ENCODE measurements at regions not wholly inside any gene's neighbourhood (a gene's known extent, or its start where the extent isn't known, plus 50 kb on each side); places are given as distances from the start of the nearest gene placed in this dataset.

DNA sequence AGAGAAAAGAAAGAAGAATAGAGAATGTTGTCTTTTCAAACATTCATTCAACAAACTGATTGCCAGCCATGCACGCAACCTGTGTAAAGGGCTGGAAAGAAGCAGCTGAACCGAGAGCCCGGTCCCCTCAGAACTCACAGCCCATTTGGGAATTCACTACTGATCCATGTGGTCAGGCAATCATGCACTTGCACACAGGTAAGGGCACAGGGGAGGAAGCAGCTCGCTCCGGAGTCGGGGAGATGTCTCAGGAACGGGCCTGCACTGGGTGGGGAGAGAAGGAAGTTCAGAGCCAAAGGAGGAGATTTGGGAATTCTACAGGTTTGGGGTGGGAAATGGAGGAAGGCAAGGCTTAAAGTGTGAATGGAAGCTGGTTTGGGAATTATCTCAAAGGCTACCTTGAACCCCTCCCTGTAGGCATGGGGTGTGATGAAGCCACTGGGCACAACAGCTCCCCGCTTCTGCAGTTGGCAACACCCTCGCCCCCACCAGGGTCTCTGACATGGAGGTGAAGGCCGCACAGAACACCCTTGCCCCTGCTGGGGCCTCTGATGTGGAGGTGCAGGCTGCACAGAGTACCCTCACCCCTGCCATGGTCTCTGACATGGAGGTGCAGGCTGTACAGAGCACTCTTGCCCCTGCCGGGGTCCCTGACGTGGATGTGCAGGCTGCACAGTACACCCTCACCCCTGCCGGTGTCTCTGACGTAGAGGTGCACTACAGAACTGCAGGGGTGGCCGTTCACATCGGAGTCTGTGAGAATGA, 194.4 kb upstream of the RNF32 start:
- DNase-seq = no peak

- no peak for DNase-seq
Observed at GRCh38 chr7:156442516-156442915, 198.1 kb upstream of the RNF32 start.

- DNase-seq = no peak
Observed at GRCh38 chr7:156440456-156440855, 200.1 kb upstream of the RNF32 start.

- DNase-seq = no peak
Observed at GRCh38 chr7:156438011-156438410, 202.6 kb upstream of the RNF32 start.

DNA sequence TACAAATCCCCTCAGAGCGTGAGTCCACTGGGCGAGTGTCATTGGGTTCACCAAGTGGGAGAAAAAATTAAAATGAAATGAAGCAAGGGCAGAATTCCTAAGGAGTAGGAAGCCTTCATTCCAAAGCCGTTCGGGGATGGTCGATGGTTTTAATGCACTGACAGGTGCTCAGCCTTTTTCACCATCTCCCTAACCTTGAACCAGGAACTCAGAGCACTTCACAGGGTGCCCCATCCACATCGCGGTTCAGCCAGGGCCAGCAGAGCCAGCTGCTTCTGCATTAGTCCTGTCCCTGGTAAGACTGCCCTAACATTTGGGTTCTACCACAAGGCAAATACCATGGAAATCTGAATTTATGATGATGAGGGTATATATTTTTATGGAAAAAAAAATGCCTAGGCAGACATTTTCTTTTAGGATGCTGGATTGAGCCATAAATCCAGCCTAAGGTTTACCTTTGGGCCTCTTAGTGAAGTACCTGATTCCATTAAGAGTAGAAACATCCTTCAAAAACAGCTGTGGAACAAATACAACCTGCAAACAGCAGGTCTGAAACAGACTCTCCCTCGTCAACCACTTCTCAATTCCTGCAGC, 203.5 kb upstream of the RNF32 start:
- DNase-seq = no peak

GRCh38 chr7:156435486-156436231, 204.9 kb upstream of the RNF32 start:
- no peak for DNase-seq

DNA sequence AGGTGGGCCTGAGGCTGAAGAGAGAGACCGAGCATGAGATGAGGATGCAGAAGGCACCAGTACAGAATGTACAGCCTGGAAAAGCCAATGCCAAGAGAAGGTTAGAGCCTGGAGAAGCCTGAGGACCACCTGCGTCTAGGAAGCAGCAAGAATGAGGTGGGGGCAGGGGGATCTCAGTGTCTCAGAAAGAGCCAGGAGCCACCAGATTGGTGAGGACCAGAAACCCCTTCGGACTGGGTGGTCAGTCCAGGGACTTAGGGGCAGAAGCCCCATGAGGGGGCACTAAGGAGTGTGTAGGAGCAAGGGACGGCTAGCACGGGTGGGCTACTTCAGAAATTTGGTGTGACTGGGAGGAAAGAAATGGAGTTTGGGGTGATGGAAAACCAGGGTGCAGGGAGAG, 205.9 kb upstream of the RNF32 start:
- no peak for DNase-seq

DNA sequence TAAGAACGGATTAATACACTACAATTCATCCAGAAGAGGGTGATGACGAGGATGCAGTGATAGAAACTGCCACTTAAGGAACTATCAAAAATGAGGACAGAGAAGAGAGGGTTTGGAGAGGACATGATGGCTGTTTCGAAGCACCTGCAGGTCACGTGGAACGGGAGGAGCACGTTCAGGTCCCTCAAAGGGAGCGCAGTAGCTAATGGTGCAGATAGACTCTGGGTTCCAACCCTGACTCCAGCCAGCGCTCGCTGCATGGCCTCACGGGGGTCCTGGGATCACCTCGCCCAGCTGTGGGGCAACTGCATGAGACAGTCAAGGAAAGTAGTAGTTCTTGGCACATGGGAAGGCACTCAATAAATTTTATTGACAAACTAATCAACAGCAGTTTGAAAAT, 208.6 kb upstream of the RNF32 start:
- no peak for DNase-seq

DNA sequence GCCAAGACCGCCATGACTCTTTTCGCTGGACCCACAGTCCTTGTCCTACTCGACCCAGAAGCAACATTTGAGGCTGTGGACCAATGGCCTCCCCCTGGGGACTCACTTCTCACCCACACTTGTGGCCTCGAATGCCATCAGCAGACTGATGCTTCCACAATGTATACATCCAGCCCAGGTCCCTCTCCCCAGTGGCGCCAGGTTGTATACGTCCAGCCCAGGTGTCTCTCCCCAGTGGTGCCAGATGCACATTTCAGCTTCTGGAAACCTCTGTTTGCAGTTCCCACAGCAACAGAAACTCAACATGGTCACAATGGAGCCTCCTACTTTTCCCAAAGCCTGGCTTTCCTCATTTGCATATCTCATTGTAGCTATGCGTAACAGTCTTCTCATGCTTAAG, 210.5 kb upstream of the RNF32 start:
- DNase-seq = no peak

GRCh38 chr7:156429514-156429913, 211.1 kb upstream of the RNF32 start:
- DNase-seq = no peak

- DNase-seq = no peak
Observed at GRCh38 chr7:156423876-156424275, 216.7 kb upstream of the RNF32 start.

GRCh38 chr7:156420496-156420895, 220.1 kb upstream of the RNF32 start:
- no peak for DNase-seq

- no peak for DNase-seq
Observed at GRCh38 chr7:156419782-156420181, 220.8 kb upstream of the RNF32 start.

- no peak for DNase-seq
Observed at GRCh38 chr7:156402255-156402654, 238.3 kb upstream of the RNF32 start.

- DNase-seq = no peak
Observed at GRCh38 chr7:156401617-156402016, 239.0 kb upstream of the RNF32 start.

GRCh38 chr7:156400046-156400445, 240.5 kb upstream of the RNF32 start:
- DNase-seq = no peak

GRCh38 chr7:156397249-156397648, 243.3 kb upstream of the RNF32 start:
- peak; percentile 83 for DNase-seq

- no peak for DNase-seq
Observed at GRCh38 chr7:156389116-156389692, 251.4 kb upstream of the RNF32 start.

DNA sequence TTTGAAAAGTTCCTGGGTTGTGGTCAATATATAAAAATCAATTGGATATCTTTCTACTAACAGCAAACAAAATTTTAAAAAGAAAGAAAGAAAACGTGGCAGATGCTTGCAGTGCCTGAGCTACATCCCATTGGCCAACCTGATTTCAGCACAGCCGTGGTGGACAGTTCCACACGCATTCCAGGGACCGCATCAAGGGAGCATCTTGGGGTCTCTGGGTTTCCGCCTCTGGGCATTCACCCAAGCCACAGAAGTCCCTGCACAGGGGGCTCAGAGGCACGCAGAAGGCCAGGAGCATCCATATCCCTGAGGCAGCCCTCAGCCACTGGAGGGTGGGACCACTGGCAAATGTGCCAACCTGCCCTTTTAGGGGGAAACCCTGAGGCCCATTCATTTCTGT, 254.5 kb upstream of the RNF32 start:
- DNase-seq = no peak

DNA sequence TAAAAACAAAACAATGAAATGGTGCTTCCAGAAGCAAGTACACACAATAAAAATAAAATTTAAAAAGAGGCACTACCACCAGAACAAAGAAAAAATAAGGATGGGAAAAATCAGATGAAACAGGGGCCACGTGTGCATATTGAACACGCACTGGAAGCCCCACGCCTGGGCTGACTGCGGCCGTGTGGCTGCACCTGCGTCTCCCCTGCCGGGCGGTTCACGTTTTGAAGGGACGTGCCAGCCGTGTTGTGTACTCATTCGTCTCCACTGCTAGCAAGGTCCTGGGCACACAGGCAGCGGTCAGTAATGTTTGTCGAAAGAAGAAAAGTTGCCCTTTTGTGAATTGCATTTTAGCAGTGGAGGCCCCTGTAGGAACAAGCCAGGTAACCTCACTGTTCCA, 255.9 kb upstream of the RNF32 start:
- no peak for DNase-seq

- DNase-seq = no peak
Observed at GRCh38 chr7:156383526-156383925, 257.0 kb upstream of the RNF32 start.

DNA sequence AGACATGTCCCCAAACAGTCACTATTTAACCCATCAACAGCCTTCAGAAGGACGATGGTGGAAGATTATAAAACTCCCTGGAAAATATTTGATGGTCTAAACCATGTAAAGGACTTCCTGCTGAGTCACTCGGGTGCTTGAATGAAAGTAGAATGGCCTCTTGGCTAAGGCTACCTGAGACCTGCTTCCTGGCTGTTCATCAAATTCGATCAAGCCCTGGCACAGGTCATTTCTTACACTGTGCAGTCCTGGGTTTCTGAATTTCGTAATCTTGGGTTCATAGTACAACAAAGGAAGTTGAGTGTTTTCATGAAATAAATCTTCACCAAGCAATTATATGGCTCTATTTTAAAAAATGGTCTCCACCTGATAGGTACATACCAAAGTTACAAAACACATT, 260.3 kb upstream of the RNF32 start:
- DNase-seq = no peak

DNA sequence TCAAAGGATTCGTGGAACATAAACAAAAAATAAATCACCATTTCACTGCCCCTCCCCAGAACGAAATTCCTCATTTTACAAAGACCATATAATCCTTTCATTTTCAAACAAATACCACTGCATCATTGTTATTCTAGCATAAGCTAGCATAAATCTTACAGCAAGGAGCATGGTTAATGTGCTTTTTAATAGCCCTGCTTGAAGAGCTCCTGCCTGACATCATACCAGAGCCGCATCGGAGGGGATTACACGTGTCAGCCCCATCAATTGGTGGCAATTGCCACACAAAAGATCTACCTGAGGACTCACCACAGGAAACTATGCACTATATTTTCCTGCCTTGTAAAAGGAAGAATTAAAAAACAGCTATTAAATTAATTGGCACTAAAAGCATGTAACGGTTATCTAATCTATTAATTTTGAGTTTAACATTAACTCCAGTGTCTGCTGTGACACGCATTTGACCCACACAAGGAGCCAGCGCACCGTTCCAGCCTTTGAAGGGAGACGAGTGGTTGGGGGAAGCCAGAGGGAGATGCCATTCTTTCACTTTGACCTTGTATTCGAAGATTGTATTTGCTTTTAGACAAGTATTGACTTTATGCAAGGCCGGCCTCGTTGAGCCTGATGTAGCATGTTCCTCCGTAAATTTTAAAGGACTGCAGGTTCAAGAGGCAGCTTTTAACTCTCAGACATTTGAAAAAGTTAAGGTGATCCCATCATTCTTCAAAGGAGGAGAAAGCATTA, 261.1 kb upstream of the RNF32 start:
- peak; percentile 45 for DNase-seq

Data from NCI-H1417 treated with DMSO at 0.1 percent for 48 hours (cell line).